ENCODE measurements at regions not wholly inside any gene's neighbourhood (a gene's known extent, or its start where the extent isn't known, plus 50 kb on each side); places are given as distances from the start of the nearest gene placed in this dataset.

DNA sequence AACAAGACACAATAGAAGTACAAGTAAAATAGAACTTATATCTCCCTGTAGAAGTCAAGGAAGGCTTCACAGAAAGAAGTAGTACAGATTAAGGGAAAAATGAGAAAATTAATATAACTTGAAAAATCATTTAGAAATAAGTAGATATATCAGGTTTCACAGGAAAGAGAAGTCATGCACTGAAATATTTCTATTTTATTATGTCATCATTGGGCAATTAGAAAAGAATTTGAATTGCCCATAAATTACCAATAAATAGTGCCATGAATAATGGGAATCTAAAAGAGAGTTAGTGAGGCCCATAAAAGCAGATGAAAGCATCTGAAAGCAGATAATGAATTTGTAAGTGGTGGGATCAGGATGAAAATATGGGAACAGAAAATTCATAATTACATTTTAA lies 1597.8 kb downstream of the PLA2G4A start:
- no peak for DNase-seq (ENCODE audit: low read depth in 4 of 4, low spot score in 2 of 4)

DNA sequence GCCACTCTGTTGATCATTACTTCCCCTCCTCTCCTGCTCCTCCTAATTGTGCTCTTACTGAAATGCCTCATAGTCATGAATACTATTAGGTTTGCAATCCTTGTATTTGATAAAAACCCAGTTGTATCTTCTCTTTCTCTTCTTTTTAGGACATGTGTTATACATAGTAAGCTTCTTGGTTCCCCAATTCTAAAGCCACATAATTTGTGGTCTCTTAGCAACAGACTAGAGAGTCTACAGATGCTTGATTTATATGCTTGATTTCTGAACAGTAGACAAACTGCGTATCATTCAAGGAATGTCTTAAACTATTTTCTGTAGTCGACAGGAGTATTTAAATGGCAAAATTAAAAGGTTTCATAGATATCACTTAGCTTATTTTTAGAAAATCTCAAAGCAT lies 1598.9 kb downstream of the PLA2G4A start:
- DNase-seq (ENCODE audit: low read depth in 4 of 4, low spot score in 2 of 4), result no peak

DNA sequence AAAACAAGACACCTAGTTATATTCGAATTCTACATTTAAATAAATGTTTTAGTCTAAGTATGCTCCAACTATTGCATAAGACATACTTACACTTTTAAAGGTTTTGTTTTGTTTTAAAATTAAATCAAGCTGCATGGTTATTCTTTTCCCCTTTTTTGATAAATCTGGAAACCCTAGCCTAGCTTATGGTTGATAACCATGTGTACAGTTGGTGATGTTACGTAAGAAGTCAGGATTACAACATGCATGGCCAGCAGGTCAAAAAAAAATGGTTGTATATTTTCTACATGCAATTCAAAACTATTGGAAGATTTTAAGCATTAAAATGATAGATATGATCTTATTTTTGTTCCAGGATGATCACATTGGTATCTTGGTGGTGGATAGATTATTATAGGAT lies 1600.6 kb downstream of the PLA2G4A start:
- no peak for DNase-seq (ENCODE audit: low read depth in 4 of 4, low spot score in 2 of 4)

DNA sequence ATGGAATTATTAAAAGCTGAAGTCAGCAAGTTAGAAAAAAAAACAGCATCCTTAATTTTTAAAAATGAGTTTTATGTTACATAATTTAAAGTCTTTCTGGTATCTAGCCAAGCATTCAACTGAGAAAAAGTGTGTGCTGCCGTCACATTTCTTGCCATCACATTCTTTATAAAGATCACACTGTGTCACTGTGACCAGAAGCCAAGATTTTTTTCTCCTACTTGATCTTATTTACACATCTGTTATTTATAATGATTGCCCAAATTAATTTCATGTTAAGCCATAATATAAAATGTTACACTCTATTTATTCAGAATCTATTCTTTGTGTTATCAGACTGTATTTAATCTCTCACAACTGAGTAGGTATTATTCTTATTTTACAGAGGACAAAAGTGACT lies 1603.7 kb downstream of the PLA2G4A start:
- no peak for DNase-seq (ENCODE audit: low read depth in 4 of 4, low spot score in 2 of 4)

DNA sequence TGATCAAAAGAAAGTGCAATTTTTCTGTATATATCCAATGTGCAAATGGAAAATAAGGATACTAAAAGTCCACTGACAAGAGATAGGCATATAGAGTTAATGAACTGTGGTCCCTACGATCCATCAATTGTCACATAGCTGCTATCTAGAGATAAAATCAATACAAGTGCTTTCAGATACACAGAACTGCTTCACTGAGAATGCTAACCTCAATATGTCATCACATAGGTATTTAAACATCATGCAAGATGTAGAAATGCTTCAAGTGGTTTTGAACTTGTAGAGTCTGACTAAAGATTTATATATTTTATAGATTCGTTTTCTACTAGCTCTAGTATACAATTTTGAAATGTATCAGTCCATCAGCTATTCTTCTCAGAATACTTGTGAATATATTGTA lies 1604.7 kb downstream of the PLA2G4A start:
- no peak for DNase-seq (ENCODE audit: low read depth in 4 of 4, low spot score in 2 of 4)

DNA sequence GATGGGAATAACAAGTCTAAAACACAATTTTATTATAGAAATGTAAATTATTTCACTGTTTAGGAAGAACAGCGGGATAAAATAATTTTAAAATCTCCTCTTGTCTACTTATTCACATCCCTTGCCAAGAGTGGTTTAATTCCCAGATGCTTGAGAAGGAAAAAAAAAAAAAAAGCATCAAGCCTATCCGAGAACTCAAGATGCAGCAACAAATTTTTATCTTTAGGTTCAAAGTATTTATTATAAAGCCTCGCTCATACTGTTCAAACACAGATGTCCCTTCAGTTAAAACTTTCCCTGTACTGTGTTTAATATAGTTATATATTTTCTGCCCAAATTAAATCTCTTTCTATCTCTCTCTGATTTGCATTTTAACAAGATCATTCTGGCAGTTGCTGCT lies 1615.8 kb downstream of the PLA2G4A start:
- DNase-seq (ENCODE audit: low read depth in 4 of 4, low spot score in 2 of 4), result no peak

DNA sequence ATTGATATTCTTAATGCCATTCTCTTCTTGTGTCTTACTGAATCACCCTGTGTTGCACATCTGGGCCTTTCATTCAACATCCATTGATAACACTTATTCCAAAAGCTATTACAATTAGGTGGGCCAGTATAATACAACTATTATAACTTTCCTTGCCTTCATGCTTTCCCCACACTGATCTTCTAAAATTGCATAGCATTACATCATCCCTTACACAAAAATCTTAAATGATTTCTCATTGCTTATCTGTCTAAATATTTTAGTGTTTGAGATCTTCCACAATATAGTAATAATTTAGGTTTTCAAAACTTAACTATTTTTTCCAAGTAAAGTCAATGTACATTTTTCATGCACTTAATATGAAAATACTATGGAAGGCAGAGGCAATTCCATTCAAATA lies 1634.1 kb downstream of the PLA2G4A start:
- no peak for DNase-seq (ENCODE audit: low read depth in 4 of 4, low spot score in 2 of 4)

DNA sequence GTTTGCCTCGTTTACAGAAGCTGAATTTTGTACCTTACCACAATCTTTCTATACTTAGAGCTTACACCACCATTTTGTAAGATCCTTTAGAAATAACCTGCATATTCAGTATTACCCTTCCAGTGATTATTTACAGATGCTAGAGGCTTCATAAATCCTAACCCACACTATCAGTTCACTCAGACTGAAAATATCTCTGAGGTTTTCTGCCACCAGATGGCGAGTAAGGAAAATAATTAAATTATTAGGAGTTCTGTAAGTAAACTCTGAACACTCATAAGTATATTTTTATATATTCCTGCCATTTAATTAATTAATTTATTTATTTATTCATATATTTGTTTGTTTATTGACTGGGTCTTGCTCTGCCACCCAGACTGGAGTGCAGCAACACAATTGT lies 1635.2 kb downstream of the PLA2G4A start:
- no peak for DNase-seq (ENCODE audit: low read depth in 4 of 4, low spot score in 2 of 4)

DNA sequence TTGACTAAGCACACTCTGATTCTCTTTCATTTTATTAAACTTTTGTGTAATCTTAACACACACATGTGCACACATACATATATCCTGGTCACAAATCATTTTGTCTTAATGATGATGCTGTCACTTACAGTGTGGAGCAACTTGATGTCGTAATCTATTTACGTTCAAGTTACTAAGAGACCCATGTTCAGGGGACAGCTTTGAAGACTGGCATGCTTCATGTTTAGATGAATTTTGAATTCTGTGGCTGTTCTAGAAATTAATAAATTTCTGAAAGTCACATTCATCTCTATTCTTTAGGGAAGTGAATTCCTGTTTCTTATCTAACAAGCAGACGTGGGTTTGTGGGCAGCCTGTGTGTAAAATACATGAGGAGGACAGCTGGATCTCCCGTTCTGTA lies 1637.8 kb downstream of the PLA2G4A start:
- no peak for DNase-seq (ENCODE audit: low read depth in 4 of 4, low spot score in 2 of 4)

DNA sequence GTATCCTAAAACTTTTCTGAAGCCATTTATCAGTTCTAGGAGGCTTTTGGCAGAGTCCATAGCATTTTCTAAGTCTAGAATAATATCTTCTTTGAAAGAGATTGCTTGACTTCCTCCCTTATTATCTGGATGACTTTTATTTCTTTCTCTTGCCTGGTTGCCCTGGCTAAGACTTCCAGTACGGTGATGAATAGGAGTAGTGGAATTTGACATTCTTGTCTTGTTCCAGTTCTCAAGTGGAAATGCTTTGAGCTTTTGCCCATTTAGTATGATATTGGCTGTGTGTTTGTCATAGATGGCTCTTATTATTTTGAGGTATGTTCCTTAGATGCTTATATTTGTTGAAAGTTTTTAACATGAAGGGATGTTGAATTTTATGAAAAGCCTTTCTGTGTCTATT lies 1647.9 kb downstream of the PLA2G4A start:
- no peak for DNase-seq (ENCODE audit: low read depth in 4 of 4, low spot score in 2 of 4)

DNA sequence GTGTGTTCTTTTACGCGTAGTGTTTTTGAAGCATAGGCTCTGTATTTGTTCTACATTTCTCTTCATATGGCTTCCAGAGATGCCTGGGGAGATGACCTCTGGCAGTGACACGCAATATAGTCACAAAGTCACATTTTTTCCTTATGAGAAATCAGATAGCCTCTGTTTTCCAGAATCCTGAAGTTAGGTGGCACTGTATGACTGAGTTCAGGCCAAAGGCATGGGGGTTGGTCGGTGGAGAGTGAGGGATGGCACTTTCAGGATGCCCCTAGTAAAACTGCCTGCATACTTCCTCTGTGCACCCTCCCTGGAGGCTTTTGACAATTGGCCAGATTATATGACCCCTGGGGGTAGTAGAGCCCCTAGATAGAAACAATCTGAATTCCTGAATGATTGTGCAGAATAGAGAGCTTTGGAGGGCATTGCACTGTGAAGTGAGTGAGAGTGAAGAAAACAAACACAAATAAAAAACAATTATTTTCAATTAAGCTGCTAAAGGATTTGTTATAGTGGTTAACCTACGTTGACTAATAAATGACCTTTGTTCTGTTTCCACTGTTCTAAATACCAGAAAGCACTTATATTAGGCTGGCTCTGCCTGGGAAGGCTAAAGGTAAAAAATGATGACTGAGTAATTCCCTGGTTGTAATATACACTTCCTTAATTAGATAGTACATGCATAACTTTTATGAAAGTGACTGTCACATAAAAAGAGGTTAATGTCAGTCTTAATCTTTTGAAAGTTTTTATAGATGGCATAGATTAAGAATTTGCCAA lies 1660.8 kb downstream of the PLA2G4A start:
- no peak for DNase-seq (ENCODE audit: low read depth in 4 of 4, low spot score in 2 of 4)

DNA sequence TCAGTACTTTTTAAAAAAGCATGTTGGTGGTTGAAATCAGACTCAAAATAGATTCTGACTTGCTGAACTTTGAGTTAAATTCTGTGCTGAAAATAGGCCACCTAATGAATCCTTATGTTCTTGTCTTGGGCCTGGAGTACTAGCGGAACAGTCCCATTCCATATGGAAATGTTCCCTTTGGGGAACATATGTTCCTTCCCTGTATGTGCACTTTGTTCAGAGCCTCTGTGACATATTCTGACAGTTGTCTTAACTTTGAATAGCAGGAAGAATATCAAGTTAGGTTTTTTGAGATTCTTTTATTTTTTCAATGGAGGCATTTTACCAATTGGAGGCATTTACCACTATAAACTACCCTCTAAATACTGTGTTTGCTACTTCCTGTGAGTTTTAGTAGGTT lies 1667.8 kb downstream of the PLA2G4A start:
- DNase-seq (ENCODE audit: low read depth in 4 of 4, low spot score in 2 of 4), result no peak

DNA sequence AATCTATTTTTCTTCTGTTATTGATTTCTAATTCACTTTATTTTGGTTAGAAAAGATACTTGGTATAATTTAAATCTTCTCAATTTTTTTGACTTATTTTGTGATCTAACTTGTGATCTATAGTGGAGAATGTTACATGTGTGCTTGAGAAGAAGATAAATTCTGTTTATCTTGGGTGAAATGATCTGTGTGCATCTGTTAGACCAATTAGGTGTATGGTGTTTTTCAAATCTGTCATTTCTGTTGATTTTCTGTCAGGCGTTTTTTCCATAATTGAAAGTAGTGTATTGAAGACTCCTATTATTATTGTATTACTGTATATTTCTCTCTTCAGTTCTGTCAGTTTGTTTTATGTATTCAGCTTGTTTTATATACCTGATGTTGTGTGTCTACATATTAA lies 1668.3 kb downstream of the PLA2G4A start:
- no peak for DNase-seq (ENCODE audit: low read depth in 4 of 4, low spot score in 2 of 4)

DNA sequence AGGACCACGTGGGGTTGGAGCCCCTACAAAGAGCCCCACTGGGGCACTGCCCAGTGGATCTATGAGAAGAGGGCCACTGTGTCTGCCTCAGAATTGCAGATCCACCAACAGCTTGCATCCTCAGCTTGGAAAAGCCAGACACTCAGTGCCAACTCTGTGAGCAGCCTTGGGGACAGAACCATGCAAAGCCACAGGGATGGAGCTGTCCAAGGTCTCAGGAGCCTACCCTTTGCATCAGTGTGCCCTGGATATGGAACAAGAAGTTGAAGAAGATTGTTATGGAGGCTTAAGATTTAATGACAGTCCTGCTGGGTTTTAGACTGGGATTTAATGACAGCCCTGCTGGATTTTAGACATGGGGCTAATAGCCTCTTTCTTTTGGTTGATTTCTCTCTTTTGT lies 1670.9 kb downstream of the PLA2G4A start:
- DNase-seq (ENCODE audit: low read depth in 4 of 4, low spot score in 2 of 4), result peak in 1 of 4 donors; percentile 2

DNA sequence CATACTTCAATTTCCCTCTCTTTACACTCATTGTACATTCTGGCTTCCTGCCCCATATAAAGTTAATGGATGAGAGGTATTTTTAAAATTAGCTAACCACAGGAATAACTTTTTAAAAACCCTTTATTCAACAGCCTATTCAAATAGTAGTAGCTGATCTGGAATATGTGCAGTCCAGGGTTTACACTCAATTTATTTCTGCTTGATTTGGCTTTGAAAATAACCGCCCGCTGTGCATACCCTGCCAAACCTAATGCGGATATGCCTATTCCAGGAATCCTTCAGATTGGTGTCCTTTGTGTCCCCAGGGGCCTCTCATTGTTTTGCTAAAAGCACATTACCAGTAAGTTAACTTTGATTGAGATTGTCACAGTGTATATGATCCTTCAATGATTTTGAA lies 1686.2 kb downstream of the PLA2G4A start:
- DNase-seq (ENCODE audit: low read depth in 4 of 4, low spot score in 2 of 4), result no peak

DNA sequence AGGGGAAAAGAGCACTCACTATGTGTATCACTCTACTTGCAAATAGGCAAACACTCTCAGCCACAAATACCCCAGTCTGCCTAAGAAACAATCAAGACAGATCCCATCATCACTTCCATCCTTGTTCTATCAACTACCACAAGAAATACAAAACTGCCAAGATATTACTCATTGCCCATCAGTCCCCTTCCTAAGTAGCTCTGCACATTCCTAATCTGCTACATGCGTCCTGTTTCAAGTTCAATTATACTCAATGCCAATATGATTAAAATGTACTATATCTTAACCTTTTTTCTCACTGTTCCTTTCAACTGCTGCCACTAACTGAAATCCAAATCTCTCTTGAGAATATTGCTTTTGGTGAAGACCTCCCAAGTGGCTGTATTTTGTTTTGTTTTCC lies 1688.4 kb downstream of the PLA2G4A start:
- no peak for DNase-seq (ENCODE audit: low read depth in 4 of 4, low spot score in 2 of 4)

DNA sequence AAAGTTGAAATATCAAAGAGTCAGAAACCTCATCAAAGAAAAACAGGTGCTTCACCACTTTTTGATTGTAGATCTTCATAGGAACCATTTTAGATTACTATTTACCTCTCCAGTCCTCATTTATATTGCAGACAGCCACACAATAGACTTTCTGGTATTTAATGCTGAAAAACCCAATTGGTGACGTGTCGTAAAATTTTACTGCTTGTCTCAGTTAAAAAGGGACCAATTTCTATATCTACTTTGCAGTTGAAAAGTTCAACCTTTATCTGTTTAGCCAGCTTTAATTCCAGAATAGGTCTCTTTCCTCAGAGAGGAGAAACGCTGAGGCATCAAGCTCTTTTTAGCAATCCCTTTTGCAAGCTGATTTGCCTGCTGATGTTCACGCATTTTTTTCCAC lies 1722.4 kb downstream of the PLA2G4A start:
- no peak for DNase-seq (ENCODE audit: low read depth in 4 of 4, low spot score in 2 of 4)

DNA sequence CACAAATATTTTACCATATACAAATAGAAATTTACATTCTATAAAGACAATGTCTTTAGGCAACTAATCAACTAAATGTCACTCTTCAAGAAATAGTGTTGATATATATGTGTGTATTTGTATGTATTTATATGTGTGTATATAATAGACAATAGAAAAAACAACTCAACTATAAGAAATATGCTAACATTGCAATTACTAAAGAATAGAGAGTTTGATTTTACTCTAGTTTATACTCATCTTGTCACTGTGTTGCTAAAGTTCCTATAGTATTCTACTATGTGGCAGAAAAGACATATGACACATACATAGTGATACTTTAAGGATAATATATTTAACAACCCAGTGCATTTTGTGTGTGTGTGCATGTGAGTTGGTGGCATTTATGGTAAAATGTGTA lies 1728.3 kb downstream of the PLA2G4A start:
- no peak for DNase-seq (ENCODE audit: low read depth in 4 of 4, low spot score in 2 of 4)

DNA sequence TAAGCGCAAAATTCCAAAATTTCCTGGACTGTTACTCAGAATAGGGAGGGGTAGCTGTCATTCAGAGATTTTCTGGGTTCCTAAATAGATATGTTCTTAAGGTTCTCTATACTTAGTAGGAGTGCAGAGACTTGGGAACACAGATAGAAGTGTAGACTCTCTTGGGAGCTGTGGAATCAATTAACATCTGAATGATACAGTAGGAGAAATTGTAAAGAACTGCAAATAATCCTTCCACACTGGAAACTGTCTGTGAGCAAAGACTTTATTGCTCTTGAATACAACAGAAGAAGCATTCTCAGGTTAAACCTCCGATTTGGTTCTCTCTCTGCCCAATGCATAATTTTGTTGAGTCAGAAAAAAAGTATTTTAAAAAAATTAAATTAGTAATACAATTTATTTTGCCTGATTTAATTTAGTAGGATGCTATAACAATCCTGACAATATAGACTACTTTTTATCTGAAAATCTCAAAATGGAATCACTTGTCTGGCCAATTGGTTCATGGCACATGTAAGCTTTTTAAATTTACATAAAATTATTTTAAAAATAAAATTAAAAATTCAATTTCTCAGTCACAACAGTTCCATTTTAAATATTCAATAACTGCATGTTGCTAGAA lies 1754.3 kb downstream of the PLA2G4A start:
- DNase-seq (ENCODE audit: low read depth in 4 of 4, low spot score in 2 of 4), result no peak

DNA sequence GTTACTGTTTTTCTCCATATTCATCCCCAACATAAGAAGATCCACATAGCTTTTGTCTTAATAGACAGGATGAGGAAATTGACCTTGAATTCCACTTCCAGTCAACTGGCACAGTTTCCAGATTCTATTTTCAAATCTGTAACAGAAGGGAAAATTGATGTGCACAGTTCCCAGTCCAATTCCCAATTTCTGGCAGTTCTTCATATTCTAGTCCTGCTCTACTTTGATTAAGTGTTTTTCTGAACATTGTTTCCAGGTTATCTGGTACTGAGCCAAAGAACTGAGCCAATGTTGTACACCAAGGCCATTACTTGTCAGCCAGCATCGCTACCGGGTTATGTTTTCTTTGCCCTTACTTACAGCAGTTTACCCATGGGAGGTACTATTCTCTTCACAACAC lies 1755.4 kb downstream of the PLA2G4A start:
- no peak for DNase-seq (ENCODE audit: low read depth in 4 of 4, low spot score in 2 of 4)

DNA sequence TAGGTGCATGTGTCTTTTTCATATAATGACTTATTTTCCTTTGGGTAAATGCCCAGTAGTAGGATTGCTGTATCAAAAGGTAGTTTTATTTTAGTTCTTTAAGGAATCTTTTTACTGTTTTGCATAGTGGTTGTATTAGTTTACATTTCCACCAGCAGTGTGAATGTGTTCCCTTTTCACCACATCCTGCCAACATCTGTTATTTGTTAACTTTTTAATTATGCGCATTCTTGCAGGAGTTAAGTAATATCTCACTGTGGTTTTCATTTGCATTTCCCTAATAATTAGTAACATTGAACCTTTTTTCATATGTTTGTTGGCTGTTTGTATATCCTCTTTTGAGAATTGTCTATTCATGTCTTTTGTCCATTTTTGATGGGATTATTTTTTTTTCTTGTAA lies 1761.9 kb downstream of the PLA2G4A start:
- no peak for DNase-seq (ENCODE audit: low read depth in 4 of 4, low spot score in 2 of 4)

DNA sequence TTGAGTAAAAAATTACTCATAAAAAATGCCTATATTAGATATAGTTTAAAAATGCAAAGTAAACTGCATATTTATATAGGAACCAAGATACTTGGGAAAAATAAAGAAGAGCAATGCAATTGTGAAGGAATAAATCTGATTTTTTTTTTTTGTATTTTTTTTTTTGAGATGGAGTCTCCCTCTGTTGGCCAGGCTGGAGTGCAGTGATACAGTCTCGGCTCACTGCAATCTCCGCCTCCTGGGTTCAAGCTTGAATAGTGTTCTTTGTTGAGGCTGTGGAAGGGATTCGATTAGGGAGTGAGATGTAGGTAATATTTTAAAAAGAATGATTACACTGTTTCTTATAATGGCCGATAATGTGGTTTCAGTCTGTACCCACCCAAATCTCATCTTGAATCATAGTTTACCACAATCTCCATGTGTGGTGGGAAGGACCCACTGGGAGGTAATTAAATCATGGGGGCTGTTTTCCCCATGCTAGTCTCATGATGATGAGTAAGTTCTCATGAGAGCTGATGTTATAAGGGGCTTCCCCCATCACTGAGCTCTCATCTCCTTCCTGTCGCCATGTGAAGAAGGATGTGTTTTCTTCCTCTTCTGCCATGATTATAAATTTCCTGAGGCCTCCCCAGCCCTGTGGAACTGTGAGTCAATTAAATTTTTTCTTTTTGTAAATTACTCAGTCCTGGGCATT lies 1765.9 kb downstream of the PLA2G4A start:
- no peak for DNase-seq (ENCODE audit: low read depth in 4 of 4, low spot score in 2 of 4)
